CD4-positive, alpha-beta T cell treated with Interleukin-1 beta for 1 hour (primary cell): ENCODE measurements at regions not wholly inside any gene's neighbourhood (a gene's known extent, or its start where the extent isn't known, plus 50 kb on each side); places are given as distances from the start of the nearest gene placed in this dataset.
"Not testable (repeated sequence)": the region's sequence is repeated elsewhere in the genome, so short reads cannot be mapped to it uniquely, and the experiment has no call there.

Experiments
- DNase-seq, 2 donors: peaks; one replicate each; pipeline ENCODE4 v3.0.0-alpha.2; 2020 to 2022

GRCh38 chrX:16320765-16321355 lies 153.6 kb downstream of the MAGEB17 start:
- no peak for DNase-seq

- DNase-seq: no peak
Observed at GRCh38 chrX:16333453-16333852, 166.2 kb downstream of the MAGEB17 start.

- no peak for DNase-seq
Observed at GRCh38 chrX:16335181-16335580, 167.9 kb downstream of the MAGEB17 start.

GRCh38 chrX:16347968-16348670 lies 180.8 kb downstream of the MAGEB17 start:
- no peak for DNase-seq

GRCh38 chrX:16357902-16358301 lies 190.6 kb downstream of the MAGEB17 start:
- no peak for DNase-seq

GRCh38 chrX:16360056-16360455 lies 192.8 kb downstream of the MAGEB17 start:
- DNase-seq: not testable (repeated sequence)

GRCh38 chrX:16368696-16369095 lies 201.4 kb downstream of the MAGEB17 start:
- DNase-seq: no peak

GRCh38 chrX:16376056-16376455 lies 208.8 kb downstream of the MAGEB17 start:
- DNase-seq: no peak

- no peak for DNase-seq
Observed at GRCh38 chrX:16386126-16386525, 218.8 kb downstream of the MAGEB17 start.

- no peak for DNase-seq
Observed at GRCh38 chrX:16392597-16392996, 225.3 kb downstream of the MAGEB17 start.

- no peak for DNase-seq
Observed at GRCh38 chrX:16394290-16394689, 227.0 kb downstream of the MAGEB17 start.

GRCh38 chrX:16403808-16404207 lies 236.5 kb downstream of the MAGEB17 start:
- no peak for DNase-seq

- DNase-seq: no peak
Observed at GRCh38 chrX:16416588-16416987, 233.4 kb upstream of the S100G start.

- no peak for DNase-seq
Observed at GRCh38 chrX:16418650-16419049, 231.3 kb upstream of the S100G start.

GRCh38 chrX:16427668-16428067 lies 222.3 kb upstream of the S100G start:
- no peak for DNase-seq

GRCh38 chrX:16429406-16429805 lies 220.6 kb upstream of the S100G start:
- no peak for DNase-seq

GRCh38 chrX:16431266-16431665 lies 218.7 kb upstream of the S100G start:
- DNase-seq: no peak

GRCh38 chrX:16433021-16433420 lies 216.9 kb upstream of the S100G start:
- no peak for DNase-seq

GRCh38 chrX:16435399-16435986 lies 214.5 kb upstream of the S100G start:
- no peak for DNase-seq

GRCh38 chrX:16436348-16437188 lies 213.4 kb upstream of the S100G start:
- peak; percentile 47 to 51 for DNase-seq

- no peak for DNase-seq
Observed at GRCh38 chrX:16440446-16440845, 209.5 kb upstream of the S100G start.

GRCh38 chrX:16444353-16444752 lies 205.6 kb upstream of the S100G start:
- DNase-seq: no peak

- peak; percentile 41 to 46 for DNase-seq
Observed at GRCh38 chrX:16445166-16445752, 204.7 kb upstream of the S100G start.
